ENCODE measurements at regions not wholly inside any gene's neighbourhood (a gene's known extent, or its start where the extent isn't known, plus 50 kb on each side); places are given as distances from the start of the nearest gene placed in this dataset.

DNA sequence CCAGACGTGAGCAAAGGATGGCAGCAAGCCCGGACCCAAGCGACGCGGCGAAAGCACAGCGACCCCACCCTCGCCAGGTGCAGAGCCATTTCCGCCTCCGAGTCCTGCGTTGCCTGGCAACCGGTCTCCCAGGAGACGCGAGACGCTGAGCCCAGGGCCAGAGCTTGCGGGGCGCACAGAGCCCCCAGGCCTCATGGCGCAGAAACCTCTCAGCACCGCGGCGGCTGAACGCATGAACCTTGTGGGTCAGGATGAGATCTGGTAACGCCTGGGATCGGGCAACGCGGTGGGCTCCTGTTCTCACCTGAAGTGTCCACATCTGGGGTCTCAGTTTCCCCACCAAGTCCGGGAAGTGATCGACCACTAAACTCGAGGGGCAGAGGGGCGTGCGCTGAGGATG, 77.7 kb downstream of the ANKRD60 start:
- TF ChIP-seq NR2C2 (IDR thresholded peaks at IDR 0.05; ENCODE audit: borderline replicate concordance, control insufficient read depth, insufficient read length, low read depth) (no peak), SIX5 (IDR thresholded peaks at IDR 0.05; ENCODE audit: low read depth, low read length, severe bottlenecking) (no peak), MEF2A (IDR thresholded peaks at IDR 0.05; ENCODE audit: insufficient read depth, low read depth, low read length) (no peak), EGR1 (IDR thresholded peaks at IDR 0.05; ENCODE audit: borderline replicate concordance in 1 of 2, low read depth in 2 of 2, low read length in 2 of 2) (no peak), POLR2A (IDR thresholded peaks at IDR 0.05; ENCODE audit: low read depth, low read length) (no peak), KDM1A (IDR thresholded peaks at IDR 0.05; ENCODE audit: borderline replicate concordance) (no peak), POLR2AphosphoS5 (IDR thresholded peaks at IDR 0.05; ENCODE audit: low read length) (no peak), SPI1 (IDR thresholded peaks at IDR 0.05; ENCODE audit: borderline replicate concordance, insufficient read depth, low read depth, low read length) (no peak), TCF7 (IDR thresholded peaks at IDR 0.05; ENCODE audit: borderline replicate concordance) (no peak), IKZF1 (conservative IDR thresholded peaks at IDR 0.05) (no peak)
- TF ChIP-seq, protein P1, sequence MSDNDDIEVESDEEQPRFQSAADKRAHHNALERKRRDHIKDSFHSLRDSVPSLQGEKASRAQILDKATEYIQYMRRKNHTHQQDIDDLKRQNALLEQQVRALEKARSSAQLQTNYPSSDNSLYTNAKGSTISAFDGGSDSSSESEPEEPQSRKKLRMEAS (IDR thresholded peaks at IDR 0.05; ENCODE audit: low read depth, low read length) = no peak
- TF ChIP-seq, protein P2, sequence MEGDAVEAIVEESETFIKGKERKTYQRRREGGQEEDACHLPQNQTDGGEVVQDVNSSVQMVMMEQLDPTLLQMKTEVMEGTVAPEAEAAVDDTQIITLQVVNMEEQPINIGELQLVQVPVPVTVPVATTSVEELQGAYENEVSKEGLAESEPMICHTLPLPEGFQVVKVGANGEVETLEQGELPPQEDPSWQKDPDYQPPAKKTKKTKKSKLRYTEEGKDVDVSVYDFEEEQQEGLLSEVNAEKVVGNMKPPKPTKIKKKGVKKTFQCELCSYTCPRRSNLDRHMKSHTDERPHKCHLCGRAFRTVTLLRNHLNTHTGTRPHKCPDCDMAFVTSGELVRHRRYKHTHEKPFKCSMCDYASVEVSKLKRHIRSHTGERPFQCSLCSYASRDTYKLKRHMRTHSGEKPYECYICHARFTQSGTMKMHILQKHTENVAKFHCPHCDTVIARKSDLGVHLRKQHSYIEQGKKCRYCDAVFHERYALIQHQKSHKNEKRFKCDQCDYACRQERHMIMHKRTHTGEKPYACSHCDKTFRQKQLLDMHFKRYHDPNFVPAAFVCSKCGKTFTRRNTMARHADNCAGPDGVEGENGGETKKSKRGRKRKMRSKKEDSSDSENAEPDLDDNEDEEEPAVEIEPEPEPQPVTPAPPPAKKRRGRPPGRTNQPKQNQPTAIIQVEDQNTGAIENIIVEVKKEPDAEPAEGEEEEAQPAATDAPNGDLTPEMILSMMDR (IDR thresholded peaks at IDR 0.05 in 2 of 3, conservative IDR thresholded peaks at IDR 0.05 in 1 of 3; ENCODE audit: control insufficient read depth in 2 of 3, extremely low read depth in 1 of 3, insufficient read depth in 1 of 3, low read depth in 3 of 3, low read length in 3 of 3) = no peak
- TF ChIP-seq, protein P3, sequence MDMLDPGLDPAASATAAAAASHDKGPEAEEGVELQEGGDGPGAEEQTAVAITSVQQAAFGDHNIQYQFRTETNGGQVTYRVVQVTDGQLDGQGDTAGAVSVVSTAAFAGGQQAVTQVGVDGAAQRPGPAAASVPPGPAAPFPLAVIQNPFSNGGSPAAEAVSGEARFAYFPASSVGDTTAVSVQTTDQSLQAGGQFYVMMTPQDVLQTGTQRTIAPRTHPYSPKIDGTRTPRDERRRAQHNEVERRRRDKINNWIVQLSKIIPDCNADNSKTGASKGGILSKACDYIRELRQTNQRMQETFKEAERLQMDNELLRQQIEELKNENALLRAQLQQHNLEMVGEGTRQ (IDR thresholded peaks at IDR 0.05; ENCODE audit: borderline replicate concordance, low read depth, low read length) = no peak

All from GM12878 (cell line).